Stimulated activated CD8-positive, alpha-beta memory T cell treated with anti-CD3 and anti-CD28 coated beads, Interleukin-7, amount 100 ng/mL, for 4 hours (primary cell): ENCODE measurements at regions not wholly inside any gene's neighbourhood (a gene's known extent, or its start where the extent isn't known, plus 50 kb on each side); places are given as distances from the start of the nearest gene placed in this dataset.
"Not testable (repeated sequence)": the region's sequence is repeated elsewhere in the genome, so short reads cannot be mapped to it uniquely, and the experiment has no call there.

Experiments
- DNase-seq, 2 donors: peaks; one replicate each; pipeline ENCODE4 v3.0.0-alpha.2; 2020; ENCODE audit warnings: low read depth in 2 of 2

DNA sequence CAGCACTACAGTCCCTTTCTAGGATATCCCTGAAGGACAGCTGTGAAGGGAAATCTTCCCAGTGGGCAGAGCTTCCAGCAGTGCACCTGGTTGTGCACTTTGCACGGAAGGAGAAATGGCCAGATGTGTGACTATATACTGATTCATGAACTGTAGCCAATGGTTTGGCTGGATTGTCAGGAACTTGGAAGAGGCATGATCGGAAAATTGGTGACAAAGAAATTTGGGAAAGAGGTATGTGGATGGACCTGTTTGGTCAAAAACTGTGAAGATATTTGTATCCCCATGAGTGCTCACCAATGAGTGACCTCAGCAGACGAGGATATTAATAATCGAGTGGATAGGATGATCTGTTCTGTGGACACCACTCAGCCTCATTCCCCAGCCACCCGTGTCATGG lies 582.2 kb downstream of the CPS1 start:
- DNase-seq, result no peak

DNA sequence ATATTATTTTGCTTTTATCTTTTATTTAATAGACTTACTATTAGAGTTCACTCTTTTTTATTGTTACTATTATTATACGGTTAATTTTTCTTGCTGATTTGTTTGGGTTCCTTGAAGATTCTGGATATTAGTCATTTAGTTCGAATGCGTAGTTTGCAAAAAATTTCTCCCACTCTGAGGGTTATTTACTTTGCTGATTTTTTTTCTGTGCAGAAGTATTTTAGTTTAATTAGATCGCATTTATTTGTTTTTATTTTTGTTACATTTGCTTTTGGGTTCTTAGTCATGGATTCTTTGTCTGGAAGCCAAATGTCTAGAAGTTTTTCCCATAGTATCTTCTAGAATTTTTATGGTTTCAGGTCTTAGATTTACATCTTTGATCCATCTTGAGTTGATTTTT lies 585.2 kb downstream of the CPS1 start:
- no peak for DNase-seq

DNA sequence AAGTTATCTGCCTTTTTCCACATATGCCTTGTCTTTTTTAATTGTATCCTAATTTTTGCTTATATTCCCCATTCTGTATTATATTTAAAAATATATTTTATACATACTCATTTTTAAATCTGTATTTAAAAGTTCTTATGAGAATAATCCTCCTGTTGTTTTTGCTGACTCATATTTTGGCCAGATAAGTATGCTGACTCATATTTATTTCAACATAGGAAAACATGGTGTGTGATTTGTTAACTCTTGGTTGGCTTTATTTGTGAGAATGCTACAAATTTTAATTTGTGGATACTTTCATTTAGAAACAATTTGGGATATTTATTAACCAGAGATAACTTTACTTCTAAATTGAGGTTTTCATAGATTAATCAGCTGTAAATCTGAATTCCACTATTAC lies 587.7 kb downstream of the CPS1 start:
- DNase-seq, result no peak

DNA sequence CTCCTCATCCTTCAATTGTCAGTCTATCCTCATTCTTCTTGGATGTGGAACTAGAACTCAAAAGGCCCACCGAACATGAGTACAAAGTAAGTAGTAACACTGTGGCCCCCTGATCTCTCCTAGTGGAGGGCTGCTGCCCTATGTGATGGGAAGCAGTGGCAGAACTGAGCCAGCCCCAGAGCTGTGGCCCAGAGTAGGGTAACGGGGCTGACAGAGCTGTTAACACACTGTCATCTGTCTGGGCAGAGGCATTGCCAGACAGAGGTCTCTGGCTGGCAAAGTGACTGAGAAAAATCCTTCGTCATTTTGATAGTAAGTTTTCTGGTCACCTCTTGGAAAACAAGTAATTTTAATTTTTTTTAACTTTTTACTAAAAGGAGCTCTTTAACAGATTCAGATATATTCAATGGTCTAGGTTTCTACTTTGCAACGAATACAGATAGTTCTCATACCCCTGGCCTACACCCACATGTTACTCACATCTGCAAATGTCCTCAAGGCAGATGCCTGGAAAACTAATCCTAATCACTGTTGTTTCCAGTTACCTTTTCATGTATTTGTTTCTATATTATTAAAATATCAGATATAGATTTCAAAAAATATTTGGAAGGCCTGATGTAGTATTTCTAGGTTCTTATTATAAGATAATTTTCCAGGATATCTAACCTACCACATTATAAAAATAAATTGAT lies 588.7 kb downstream of the CPS1 start:
- no peak for DNase-seq

DNA sequence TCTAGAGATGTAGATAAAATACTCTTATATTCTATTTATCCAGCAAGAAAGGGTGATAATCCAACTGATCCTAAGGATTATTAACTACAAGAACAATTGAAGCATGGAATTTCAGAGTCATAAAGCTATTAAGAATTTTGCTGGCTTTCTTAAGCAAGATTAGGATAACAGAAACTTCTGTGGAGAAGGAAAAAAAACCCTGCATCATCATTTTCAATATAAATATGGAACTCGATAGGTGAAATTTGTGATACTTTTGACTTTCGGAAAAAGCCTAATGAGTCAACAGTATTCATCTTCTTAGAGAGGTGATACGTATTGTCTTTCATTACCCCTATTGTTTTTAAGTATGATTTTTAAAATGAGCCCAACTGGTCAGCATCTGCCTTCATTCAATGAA lies 593.3 kb downstream of the CPS1 start:
- DNase-seq, result no peak

DNA sequence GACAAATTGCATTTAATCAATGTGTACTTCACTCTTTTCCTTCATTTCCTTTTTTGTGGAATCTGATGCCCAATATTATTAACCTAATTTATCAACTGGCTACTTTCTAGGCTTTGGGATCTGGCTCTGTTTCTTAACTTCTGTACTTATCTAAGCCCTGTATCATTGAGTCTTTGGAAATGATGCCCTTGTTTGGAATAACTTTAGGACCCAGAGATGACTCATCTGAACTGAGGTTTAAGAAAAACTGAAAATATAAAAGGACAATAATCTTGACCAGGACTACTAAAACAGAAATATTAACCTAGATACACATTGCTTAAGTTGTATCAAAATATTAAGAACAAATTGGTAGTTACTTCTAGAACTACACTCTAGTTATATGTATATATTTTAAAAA lies 600.8 kb downstream of the CPS1 start:
- DNase-seq, result no peak

DNA sequence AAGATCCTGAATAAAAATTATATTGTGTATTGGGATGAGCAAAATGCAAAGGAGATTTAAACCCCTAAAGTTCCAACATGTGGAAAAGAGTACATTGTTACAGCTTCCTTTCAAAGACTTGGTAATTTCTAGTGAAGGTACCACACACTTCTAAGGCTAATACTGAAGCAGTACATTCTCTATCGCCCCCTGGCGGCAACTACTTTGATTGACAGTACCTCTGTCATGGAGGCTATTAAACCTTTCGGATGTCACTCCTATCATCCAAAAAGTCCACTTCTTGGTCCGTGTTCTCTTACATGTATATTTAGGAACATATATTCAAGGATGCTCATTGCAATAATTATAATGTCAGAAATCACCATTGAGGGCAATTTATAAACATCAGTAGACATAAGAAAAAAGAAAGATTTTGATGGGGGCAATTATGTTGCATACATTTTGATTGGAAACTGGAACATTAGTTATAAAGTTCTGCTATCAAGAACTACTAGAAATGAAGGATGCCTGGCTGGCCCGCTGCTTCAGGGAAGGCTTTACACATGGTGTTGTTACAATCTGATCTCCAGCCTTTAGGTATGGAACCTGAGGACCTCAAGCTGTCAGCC lies 601.6 kb downstream of the CPS1 start:
- peak; percentile 7 to 48 for DNase-seq

DNA sequence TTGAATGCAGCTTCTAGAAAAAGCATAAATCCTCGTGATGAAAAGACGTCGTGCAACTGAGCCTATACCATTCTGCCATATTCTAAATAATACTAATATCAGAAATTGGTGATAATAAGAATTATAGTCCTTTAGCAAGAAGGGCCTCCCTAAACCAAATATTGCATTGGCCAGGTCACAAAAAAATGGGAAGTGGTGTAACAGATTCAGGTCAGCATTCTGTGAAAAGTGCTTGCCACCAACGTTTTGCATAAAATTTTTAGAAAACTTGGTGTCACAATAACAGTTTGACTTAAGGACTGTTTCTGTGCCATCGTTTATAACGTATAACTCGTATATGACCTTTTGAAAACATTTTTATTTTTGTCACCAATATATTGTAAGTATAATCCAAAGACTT lies 603.6 kb downstream of the CPS1 start:
- no peak for DNase-seq

DNA sequence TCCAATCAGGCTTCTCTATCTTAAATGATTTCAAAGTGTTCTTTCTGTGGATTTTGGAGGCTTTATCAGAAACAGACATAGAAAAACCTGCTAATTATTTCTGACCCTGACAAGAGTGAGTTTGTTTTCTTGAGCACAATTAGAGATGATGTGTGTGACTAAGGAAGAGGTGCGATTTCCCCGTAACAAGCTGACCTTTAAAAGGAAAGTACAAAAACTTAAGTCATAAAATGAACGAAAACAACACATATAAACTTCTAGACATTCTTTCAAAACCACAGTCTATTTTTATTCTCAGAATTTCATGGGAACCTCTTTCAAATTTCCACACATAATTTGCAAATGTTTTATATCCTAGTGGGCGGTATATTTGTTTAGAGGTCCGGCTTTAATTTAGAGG lies 604.8 kb downstream of the CPS1 start:
- no peak for DNase-seq

DNA sequence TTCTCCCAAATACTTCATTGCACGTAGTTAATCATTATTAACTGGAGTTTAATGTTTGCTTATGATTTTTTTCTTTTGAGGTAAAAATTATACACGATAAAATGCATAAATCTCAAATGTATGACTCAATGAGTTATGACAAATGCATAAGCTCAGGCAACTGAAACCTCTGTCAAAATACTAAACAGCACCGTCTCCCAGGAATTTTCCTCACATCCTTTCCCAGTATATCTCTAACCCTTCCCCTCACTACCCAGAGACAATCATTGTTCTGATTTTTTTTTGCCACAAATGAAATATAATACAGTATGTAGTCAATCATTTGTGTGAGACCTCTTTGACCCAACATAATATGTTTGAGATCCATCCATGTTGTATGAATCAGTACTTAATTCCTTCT lies 606.5 kb downstream of the CPS1 start:
- no peak for DNase-seq

DNA sequence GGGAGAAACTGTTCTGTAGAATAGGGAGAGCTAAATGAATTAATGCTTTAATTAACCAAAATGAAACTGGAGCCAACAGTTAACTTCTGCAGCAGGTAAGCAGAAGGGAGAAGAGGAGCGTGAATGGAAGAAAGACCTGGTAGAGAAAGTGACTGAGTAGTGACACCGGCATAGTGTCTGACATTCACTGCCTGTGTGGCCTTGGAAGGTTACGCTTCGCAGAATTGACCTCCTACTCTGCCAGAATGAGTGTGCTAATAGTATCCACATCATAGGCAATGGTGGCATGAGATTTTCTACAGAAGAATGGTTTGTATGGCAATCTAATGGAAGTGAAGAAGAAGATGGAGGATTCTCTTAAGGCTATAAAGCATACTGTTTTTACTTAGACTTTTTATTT lies 614.4 kb downstream of the CPS1 start:
- no peak for DNase-seq

DNA sequence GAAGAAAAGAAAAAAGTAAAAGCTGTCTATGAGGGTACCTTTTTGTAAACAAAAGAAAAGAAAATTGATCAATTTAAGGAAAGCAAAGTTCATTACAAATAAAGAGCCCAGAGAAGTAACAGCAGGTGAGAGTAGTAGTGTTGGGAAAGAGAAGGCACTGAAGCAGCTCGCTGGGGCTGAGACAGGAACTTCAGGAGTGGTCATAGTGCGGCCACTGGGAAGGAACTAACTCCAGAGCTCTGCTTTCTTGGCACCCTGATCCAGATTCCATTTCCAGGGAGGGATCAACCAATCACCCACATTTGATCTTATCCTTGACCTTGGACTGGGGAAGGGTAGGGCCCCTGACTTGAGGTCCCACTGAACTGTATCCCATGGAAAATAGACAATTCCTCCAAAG lies 617.6 kb downstream of the CPS1 start:
- DNase-seq, result no peak

DNA sequence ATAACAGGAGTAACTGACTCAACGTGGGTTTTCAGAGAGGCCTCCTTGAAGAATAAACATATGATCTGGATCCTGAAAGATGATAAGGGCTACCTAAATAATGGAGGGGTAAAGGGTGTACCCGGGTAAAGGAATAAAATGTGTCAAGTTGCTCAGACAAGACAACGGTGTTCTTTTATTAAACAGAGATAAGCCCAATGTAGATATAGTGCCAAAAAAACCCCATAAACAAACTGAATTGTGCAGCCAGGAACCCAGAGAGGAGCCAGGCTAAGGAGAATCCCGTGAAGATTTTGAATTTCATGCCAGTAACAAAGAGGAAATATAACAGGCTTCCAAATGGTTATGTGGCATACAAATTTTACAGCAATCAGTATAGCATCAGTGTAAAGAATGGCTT lies 618.2 kb downstream of the CPS1 start:
- no peak for DNase-seq

DNA sequence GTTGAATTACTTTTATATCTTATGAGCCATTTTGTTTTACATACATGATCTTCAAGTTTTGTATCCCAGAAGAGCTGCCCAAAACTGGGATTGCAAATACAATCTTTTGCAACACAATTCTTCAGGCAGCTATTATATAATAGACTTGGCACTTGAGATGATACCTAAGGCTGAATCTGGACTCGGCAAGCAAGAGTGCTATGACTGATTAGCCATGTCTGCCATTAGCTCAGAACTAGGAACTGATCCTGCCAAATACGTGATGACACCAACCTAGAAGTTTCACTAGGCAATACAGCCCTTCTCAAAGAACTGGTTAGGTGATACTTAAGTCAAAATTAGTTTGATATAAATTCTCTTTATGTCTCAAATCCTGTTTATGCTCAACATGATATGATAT lies 619.6 kb downstream of the CPS1 start:
- no peak for DNase-seq

DNA sequence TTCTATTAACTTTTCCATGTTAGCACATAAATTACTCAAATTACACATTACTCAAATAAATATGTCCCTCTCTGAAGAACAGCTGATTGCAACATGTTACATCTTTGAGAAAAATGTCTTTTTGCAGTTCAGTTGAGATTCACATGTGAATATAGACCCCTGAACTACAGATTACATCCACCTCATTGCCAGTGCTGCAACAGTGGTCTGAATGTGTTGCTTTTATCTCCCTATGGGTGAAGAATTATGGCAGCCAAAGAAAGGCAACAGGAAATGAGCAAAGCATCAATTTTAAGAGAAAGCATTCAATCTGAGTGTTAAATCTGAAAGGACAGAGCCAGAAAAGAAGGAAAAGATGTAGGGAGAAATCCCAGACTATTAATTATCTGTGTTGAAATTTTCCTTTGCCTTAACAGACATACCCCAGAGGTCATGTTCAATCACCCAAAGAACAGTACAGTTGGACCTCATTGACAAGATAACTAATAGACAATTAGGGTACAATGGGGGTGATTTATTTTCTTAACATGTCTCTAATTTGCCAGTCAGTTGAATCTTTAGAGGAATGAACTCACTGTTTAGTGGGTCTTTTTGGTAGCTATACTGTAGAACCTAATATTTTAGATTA lies 620.2 kb downstream of the CPS1 start:
- DNase-seq, result no peak

DNA sequence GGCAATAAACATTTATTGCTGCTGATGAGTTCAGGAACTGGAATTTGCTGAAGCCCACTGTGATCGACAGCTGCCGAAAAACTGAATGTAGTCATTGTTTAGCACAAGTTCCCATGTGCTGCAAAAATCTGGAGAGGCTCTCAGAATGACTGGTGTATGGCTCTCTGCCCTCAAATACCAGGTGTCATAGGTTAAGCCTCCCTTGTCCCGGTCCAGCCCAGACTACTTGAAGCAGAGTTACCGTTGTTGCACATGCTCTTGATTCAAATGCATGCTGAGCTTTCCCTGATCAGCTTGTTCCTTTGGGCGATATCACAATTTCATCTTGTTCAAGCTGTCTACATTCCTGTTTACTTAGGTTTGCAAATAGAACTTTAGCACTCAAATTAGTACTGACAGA lies 625.2 kb downstream of the CPS1 start:
- DNase-seq, result no peak

DNA sequence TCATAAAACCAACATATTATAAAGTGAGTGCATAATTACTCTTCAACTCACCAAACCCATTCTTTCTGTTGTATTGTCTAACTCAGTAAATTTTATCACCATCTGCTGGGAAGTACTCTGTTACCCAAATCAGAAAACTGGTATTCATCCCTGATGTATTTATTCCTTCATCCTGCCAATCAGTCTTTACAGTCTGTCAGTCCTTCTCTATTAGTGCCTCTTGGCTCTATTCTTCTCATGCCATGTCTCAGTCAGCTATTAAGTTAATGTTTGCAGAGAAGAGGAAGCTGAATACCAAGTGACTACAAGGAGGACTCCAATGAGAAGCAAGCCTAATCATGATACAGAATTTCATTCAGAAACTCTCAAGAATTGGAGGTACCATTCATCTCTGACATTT lies 631.2 kb downstream of the CPS1 start:
- DNase-seq, result no peak

DNA sequence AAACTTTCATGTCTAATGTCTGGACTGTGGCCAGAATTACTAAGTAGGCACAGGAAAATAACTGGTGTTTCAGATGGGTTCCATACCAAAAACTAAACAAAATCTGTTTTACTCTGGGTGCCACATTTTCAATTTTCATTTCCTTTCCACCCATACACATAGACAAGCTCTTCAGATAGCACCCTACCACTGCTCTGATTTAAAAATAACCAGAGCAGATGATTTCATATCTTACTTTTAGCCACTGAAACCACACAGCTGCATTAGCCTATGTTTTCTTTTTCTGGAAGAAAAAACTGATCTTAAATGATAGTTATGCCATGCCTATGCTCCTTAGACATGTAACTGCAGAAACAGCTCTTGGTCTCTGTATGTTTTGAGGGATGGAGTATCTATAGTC lies 647.6 kb downstream of the CPS1 start:
- no peak for DNase-seq

DNA sequence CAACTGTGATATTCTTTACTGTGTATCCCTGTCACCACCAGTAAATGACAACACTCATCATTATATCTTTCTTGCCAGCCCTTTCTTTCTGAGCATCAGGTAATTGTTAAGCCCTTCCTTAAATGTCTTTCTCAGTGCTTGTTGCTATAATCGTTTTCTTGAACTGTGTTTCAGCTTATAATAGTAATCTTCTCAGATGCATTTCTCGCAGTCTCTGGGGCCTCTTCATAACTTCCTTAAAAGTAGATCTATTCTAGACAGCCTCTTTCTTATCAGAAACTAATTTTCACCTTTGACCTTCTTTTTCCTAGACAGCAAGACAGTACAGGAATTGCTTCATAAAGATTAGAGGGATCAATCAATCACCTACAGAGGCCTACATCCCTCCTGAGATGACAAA lies 648.1 kb downstream of the CPS1 start:
- DNase-seq, result no peak

DNA sequence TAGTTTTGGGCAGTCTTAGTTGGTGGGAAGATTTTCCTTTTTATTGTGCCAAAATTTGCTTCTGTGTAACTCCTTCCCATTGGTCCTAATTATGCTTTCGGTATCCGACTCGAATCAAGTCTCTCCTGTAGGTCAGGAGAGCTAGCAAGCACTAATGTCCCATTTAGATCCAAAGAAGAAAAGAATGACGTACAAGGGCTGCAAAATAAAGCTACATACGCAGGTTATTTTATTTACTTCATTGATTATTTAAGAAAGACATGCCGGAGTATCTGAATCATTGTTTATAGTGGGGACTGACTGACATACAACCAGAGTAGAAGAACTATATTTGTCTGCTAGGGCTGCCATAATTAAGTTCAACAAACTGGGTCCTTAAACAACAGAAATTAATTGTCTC lies 648.5 kb downstream of the CPS1 start:
- DNase-seq, result no peak

DNA sequence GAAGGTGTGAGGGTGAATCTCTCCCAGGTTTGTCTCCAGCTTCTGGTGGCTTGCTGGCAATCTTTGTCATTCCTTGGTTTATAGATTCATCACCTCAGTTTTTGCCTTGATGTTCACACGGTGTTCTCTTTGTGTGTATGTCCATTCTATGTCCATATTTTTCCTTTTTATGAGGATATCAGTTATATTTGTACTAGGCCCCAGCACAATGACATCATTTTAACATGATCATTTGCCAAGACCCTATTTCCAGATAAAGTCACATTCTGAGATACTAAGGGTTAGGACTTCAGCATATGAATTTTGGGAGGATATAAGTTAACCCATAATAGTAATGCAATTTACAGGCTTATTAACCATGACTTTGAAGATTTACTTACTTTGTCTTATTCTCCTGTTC lies 649.0 kb downstream of the CPS1 start:
- no peak for DNase-seq

DNA sequence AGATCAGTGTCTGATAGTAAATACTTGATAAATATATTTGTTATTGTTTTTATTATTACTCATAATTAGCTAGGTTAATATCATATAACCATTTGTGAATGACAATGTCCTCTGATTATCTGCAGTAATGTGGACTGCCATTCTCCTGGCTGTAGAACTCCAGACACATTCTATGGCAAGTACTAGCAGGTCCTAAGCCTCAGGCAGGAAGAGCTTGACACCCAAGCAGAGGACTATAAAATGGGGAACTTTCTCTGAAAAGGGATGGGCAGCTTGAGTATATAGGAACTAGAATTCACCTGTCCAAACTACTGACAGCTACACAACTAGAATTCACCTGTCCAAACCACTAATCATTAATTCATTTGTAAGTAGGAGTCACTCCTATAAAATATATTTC lies 649.4 kb downstream of the CPS1 start:
- DNase-seq, result no peak

DNA sequence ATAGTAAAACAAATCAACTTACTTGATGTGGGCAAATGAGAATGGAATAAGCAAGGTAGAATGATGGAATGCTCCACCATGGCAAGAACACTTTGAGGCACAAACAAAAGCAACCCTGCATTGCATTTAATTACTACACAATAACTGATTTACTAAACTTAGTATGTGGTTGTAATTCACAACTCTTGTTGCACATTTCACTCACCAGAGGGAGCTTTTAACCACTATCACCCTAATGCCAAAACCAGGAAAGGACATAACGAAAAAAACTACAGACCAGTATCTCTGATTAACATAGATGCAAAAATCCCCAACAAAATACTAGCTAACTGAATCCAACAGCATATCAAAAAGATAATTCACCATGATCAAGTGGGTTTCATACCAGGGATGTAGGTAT lies 659.8 kb downstream of the CPS1 start:
- no peak for DNase-seq

DNA sequence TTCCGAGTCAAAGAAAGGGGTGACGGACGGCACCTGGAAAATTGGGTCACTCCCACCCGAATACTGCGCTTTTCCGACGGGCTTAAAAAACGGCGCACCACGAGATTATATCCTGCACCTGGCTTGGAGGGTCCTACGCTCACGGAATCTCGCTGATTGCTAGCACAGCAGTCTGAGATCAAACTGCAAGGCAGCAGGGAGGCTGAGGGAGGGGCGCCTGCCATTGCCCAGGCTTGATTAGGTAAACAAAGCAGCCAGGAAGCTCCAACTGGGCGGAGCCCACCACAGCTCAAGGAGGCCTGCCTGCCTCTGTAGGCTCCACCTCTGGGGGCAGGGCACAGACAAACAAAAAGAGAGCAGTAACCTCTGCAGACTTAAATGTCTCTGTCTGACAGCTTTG lies 663.1 kb downstream of the CPS1 start:
- DNase-seq, result not testable (repeated sequence)
